Activated CD4-positive, alpha-beta T cell treated with anti-CD3 and anti-CD28 coated beads, Interleukin-2, amount 50 U/mL, for 16 hours (primary cell): ENCODE measurements at regions not wholly inside any gene's neighbourhood (a gene's known extent, or its start where the extent isn't known, plus 50 kb on each side); places are given as distances from the start of the nearest gene placed in this dataset.
"Not testable (repeated sequence)": the region's sequence is repeated elsewhere in the genome, so short reads cannot be mapped to it uniquely, and the experiment has no call there.

ENCODE experiments used
- DNase-seq: peaks from one replicate; pipeline ENCODE4 v3.0.0-alpha.2; 2020

- DNase-seq, result no peak
These were observed 55.0 kb upstream of the PPP1R2C start for GRCh38 chrX:42832764-42833549.

- not testable (repeated sequence) for DNase-seq
These were observed 55.6 kb upstream of the PPP1R2C start for GRCh38 chrX:42833550-42833940.

- DNase-seq, result no peak
These were observed 59.3 kb upstream of the PPP1R2C start for GRCh38 chrX:42837101-42837726.

- DNase-seq, result no peak
These were observed 59.8 kb upstream of the PPP1R2C start for GRCh38 chrX:42837747-42838146.

- no peak for DNase-seq
These were observed 61.7 kb upstream of the PPP1R2C start for GRCh38 chrX:42839632-42840031.

- DNase-seq, result no peak
These were observed 68.8 kb upstream of the PPP1R2C start for GRCh38 chrX:42846741-42847140.

GRCh38 chrX:42855259-42855658, 77.3 kb upstream of the PPP1R2C start:
- DNase-seq, result no peak

- no peak for DNase-seq
These were observed 79.8 kb upstream of the PPP1R2C start for GRCh38 chrX:42857766-42858165.

GRCh38 chrX:42869011-42869410, 91.0 kb upstream of the PPP1R2C start:
- no peak for DNase-seq

GRCh38 chrX:42869659-42870476, 91.9 kb upstream of the PPP1R2C start:
- DNase-seq, result no peak

- no peak for DNase-seq
These were observed 108.6 kb upstream of the PPP1R2C start for GRCh38 chrX:42886519-42886918.

GRCh38 chrX:42900947-42901346, 123.0 kb upstream of the PPP1R2C start:
- no peak for DNase-seq

GRCh38 chrX:42902513-42902912, 124.5 kb upstream of the PPP1R2C start:
- no peak for DNase-seq

- no peak for DNase-seq
These were observed 142.8 kb upstream of the PPP1R2C start for GRCh38 chrX:42920752-42921151.

GRCh38 chrX:42930071-42930470, 152.1 kb upstream of the PPP1R2C start:
- DNase-seq, result no peak

- no peak for DNase-seq
These were observed 153.0 kb upstream of the PPP1R2C start for GRCh38 chrX:42930951-42931350.

- no peak for DNase-seq
These were observed 155.2 kb upstream of the PPP1R2C start for GRCh38 chrX:42933187-42933586.

- peak; percentile 52 for DNase-seq
These were observed 156.2 kb upstream of the PPP1R2C start for GRCh38 chrX:42934020-42934726.

- DNase-seq, result no peak
These were observed 163.7 kb upstream of the PPP1R2C start for GRCh38 chrX:42941671-42942070.

GRCh38 chrX:42943051-42943974, 165.3 kb upstream of the PPP1R2C start:
- DNase-seq, result peak; percentile 60

GRCh38 chrX:42944381-42944998, 166.5 kb upstream of the PPP1R2C start:
- no peak for DNase-seq
